Stomach (tissue), 8 donors: ENCODE measurements at regions not wholly inside any gene's neighbourhood (a gene's known extent, or its start where the extent isn't known, plus 50 kb on each side); places are given as distances from the start of the nearest gene placed in this dataset.

Experiments
- DNase-seq, 2 donors: peaks; one replicate each; pipeline versions ENCODE4 v3.0.0 to v3.0.0-alpha.2; 2013 to 2019
- H3K27ac ChIP-seq, 5 donors: fragments of 200-600 bp in 4 of 5; sonication (generic) in 4 of 5; one replicate each; pipeline ENCODE4 v1.5.1; 2013 to 2019; ENCODE audit warnings: mild to moderate bottlenecking in 1 of 5, moderate library complexity in 1 of 5
- H3K27me3 ChIP-seq, 3 donors: fragments of 200-600 bp; sonication (generic); one replicate each; pipeline ENCODE4 v1.5.1; 2017 to 2019; ENCODE audit warnings: mixed run types in 1 of 3
- H3K36me3 ChIP-seq, 4 donors: fragments of 200-600 bp; sonication (generic); 1 replicate in 3 of 4; 2 replicates in 1 of 4; pipeline ENCODE4 v1.5.1; 2016 to 2019
- H3K4me1 ChIP-seq, 4 donors: fragments of 200-600 bp; sonication (generic); one replicate each; pipeline ENCODE4 v1.5.1; 2016 to 2019
- H3K4me3 ChIP-seq, 4 donors: fragments of 200-600 bp; sonication (generic) in 3 of 4; one replicate each; pipeline ENCODE4 v1.5.1; 2016 to 2019; ENCODE audit warnings: mild to moderate bottlenecking in 1 of 4
- H3K9me3 ChIP-seq, 4 donors: fragments of 200-600 bp; sonication (generic); one replicate each; pipeline ENCODE4 v1.5.1; 2016 to 2019
- CTCF ChIP-seq, 7 experiments: fragments of 450-650 bp in 4 of 7; fragments of 200-600 bp in 3 of 7; sonication (generic) in 3 of 7; IDR thresholded peaks; one replicate each; pipeline ENCODE4 v1.5.1; 2016 to 2019; ENCODE audit warnings: antibody characterized with exemption in 7 of 7, control low read depth in 2 of 7, mild to moderate bottlenecking in 1 of 7
- EP300 ChIP-seq: sonication (generic); formaldehyde crosslinking; IDR thresholded peaks from one replicate; pipeline ENCODE4 v1.6.1; 2017; ENCODE audit warnings: antibody characterized with exemption
- POLR2A ChIP-seq, 4 donors: fragments of 450-650 bp; IDR thresholded peaks; one replicate each; pipeline ENCODE4 v1.6.1; 2016; ENCODE audit warnings: antibody characterized with exemption in 4 of 4, control low read depth in 2 of 4, mild to moderate bottlenecking in 1 of 4, moderate library complexity in 1 of 4
- POLR2AphosphoS5 ChIP-seq, 3 donors: sonication (generic); formaldehyde crosslinking; IDR thresholded peaks; one replicate each; pipeline ENCODE4 v1.6.1; 2016; ENCODE audit warnings: antibody characterized with exemption in 3 of 3
- WGBS, 5 donors: extraction: QIAGEN DNeasy Blood & Tissue Kit in 3 of 5; methylation state at CpG; one replicate each; pipeline versions ENCODE4 v1.1.5 to v1.1.7; 2013 to 2018; 5-methylcytosine and 5-hydroxymethylcytosine counted together
- intact Hi-C: fragments of 100-400 bp; cut with DNase I; formaldehyde crosslinking; loops from one replicate; pipeline ENCODE4 v1.15.1; 2023; ENCODE audit warnings: low total_unique reads
- small RNA-seq, 4 donors: library from RNA; depleted of rRNA; stranded (forward); fragments of <200 nt; gene quantifications; one replicate each; pipeline ENCODE3, GENCODE V24; 2016
- donor health status: healthy with polysubstance abuse.
- donor health status: Bipolar disorder and iron deficiency.
- donor health status: healthy.

- H3K4me3 ChIP-seq = no peak overlapping the region
- no peak for DNase-seq
- TF ChIP-seq CTCF (IDR thresholded peaks at IDR 0.05) = no peak
- no peak for TF ChIP-seq POLR2A (IDR thresholded peaks at IDR 0.05)
- TF ChIP-seq POLR2AphosphoS5 (IDR thresholded peaks at IDR 0.05) = no peak
- no peak for TF ChIP-seq EP300
- no peaks in the 10 kb centered on the region for H3K36me3 ChIP-seq
- H3K27ac ChIP-seq = no peak overlapping the region
- 66 to 80% (median 70%) methylated on average over 4 of the region's 4 CpGs for WGBS, 5 donors
- intact Hi-C loops = no loop called here
- peaks cover 0 to 8% (median under 1%) of the 10 kb centered on the region in 4 donors for H3K9me3 ChIP-seq
- H3K27me3 ChIP-seq = no peaks in the 10 kb centered on the region
- H3K4me1 ChIP-seq = no peaks in the 10 kb centered on the region
Measured at GRCh38 chr10:107230887-107231286, 66.4 kb upstream of the SORCS1 start.

DNA sequence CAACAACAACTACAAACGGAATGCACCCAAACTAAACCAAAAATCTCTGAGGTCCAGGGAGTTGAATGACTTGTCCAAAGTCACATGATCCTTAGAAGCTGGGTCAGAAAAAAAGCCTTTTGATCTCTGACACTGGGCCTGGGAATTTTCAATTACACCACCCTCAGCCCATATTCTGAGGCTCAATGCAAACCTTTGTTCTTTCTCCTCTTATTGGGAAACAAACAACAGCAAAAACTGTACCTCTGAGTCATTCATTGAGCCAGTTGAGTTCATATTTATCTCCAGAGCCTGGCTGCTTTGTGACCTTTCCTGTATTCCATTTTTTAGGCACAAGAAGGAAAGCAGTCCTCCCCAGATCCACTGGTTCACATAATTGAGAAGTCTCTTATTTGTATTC lies 51.2 kb upstream of the SORCS1 start:
- intact Hi-C loops = no loop called here
- 61 to 88% (median 79%) methylated on average over 1 of the region's 1 CpG for WGBS, 5 donors
- H3K27ac ChIP-seq = no peak overlapping the region
- no peak overlapping the region for H3K4me3 ChIP-seq
- TF ChIP-seq EP300 = no peak
- no peak for TF ChIP-seq CTCF (IDR thresholded peaks at IDR 0.05)
- no peak for TF ChIP-seq POLR2A (IDR thresholded peaks at IDR 0.05)
- no peak for TF ChIP-seq POLR2AphosphoS5 (IDR thresholded peaks at IDR 0.05)
- no peaks in the 10 kb centered on the region for H3K27me3 ChIP-seq
- peak in 1 of 2 donors; percentile 8 for DNase-seq
- no peaks in the 10 kb centered on the region for H3K4me1 ChIP-seq
- peaks cover 0 to 13% (median 0%) of the 10 kb centered on the region in 4 donors for H3K9me3 ChIP-seq
- no peaks in the 10 kb centered on the region for H3K36me3 ChIP-seq

Small RNA genes in the stretch of these regions (small RNA-seq; reads per million reads assigned to genes)
- gene AL390123.1 = 0 reads per million in 4 donors
- gene RNA5SP326 = 0 reads per million in 4 donors
- 0 reads per million in 4 donors for gene RNU5B-6P
- 0 reads per million in 4 donors for gene RNU6-839P
